Fibroblast of skin of right biceps (primary cell): ENCODE measurements at regions not wholly inside any gene's neighbourhood (a gene's known extent, or its start where the extent isn't known, plus 50 kb on each side); places are given as distances from the start of the nearest gene placed in this dataset.

ENCODE experiments used
- DNase-seq: peaks from one replicate; pipeline ENCODE4 v3.0.0-alpha.2; 2013

DNA sequence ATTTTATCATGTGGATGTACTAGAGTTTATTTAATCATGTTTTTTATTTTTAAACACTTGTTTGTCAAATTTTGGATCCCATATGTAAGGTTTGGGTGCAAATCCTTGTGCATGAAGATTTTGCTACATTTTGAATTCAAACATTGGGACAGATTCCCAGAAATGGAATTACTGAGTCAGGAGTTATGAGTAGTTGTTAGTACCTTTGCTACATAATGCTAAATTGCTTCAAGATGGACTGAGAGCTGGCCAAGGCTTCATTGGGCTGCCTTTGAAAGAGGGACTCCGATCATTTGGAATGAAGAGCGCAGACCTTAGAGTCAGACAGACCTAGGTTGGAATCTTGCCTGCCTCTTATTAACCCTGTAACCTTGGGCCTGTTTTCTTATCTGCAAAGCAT is 154.9 kb upstream of the PWP1 start:
- DNase-seq, result peak; percentile 38

DNA sequence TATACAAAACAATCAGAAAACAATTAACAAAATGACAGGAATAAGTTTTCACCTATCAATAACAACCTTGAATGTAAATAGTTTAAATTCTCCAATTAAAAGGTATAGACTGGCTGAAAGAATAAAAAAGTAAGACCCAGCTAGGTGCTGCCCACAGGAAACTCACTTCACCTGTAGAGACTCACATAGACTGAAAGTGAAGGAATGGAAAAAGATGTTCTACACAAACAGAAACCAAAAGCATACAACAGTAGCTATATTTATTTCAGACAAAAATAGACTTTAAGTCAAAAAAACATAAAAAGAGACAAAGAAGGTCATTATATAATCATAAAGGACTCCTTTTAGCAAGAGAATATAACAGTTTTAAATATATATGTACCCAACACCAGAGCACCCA is 152.4 kb upstream of the PWP1 start:
- DNase-seq, result no peak

DNA sequence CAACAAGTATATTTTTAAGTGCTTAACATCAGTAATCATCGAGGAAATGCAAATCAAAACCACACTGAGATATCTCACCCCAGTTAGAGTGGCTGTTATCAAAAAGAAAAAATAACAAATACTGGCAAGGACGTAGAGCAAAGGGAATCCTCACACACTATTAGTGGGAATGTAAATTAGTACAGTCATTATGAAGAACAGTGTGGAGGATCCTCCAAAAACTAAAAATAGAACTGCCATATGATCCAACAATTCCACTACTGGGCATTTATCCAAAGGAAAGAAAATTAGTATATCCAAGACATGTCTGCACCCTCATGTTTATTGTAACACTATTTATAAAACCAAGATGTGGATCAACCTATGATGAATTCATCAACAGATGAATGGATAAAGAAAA is 149.0 kb upstream of the PWP1 start:
- peak; percentile 71 for DNase-seq

DNA sequence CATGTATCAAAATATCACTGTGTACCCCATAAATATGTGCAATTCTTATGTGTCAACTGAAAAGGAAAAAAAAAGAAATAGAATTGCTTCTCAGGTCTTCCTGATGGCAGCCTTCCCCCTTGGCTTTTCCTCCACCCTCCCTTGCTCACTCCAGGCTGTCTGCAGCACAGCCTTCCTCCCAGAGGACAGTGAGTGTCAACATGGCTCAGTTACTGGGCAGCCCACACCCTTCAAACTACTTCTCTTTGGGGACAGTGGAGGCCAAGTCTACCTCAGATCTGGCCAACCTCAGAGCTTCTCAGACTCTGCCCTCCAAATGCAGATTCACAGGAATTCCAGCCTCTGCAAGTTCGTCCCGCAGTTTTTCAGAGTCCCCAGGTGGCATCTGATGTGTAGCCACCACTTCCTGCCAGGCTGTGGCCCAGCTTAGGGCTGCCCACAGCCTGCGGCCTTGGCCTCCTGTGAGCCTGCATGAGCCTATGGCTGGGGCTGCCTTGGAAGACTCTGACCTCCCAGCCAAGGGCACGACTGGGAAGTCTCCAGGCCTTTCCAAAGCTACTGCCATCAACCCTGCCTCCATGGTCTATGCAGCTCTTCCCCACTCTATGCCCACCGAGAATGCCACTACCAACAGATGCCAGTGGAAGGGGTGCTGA is 148.0 kb upstream of the PWP1 start:
- DNase-seq, result no peak

DNA sequence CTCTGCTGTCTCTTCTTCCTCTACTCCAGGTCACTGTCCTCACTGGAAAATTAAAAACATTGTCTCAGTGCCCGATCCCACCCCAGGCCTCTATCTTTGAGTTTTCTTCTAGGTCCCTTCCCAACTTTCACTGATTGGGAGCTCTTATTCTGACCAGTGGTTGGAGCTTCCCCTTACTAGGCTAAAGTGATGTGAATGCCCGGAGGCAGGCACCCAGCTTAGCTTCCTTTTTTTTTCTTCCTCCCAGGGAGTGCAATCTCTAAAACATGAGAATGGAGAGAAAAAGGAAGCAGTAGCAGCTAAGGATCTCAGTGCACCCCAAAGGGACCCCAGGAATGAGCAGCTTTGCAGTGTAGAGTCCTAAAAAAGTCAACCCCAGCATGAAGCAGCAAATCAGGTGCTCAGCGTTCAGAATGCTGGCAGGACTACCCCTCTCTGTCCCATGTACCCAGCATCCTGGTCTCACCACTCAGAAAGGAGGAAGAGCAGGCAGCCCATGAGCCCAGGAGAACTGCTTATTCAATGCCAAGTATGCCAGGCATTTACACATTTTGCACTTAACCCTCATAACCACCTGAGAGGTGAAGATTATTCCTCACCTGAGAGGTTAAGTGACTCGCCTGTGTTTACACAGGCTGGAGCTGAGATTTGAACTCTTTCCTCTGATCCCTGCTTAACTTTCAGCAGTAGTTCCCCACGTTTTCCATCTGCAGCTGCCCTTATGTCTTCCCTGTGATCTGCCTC is 146.2 kb upstream of the PWP1 start:
- no peak for DNase-seq

- DNase-seq, result no peak
These were observed 144.4 kb upstream of the PWP1 start for GRCh38 chr12:107541001-107541705.

GRCh38 chr12:107543416-107543815 is 142.2 kb upstream of the PWP1 start:
- no peak for DNase-seq

DNA sequence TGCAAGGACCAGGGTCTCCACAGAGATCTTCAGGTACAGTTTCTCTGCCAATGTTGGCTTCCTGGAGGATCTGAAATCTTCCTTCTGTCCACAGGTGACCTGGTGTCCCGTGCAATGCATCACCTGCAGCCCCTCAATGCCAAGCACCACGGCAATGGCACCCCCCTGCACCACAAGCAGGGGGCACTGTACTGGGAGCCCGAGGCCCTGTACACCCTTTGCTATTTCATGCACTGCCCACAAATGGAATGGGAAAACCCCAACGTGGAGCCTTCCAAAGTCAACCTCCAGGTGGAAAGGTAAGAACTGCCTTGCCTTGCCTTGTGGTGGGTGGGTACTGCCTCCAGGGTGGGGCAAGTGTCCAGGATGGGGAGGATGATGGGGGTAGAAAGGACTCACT is 141.8 kb upstream of the PWP1 start:
- no peak for DNase-seq

DNA sequence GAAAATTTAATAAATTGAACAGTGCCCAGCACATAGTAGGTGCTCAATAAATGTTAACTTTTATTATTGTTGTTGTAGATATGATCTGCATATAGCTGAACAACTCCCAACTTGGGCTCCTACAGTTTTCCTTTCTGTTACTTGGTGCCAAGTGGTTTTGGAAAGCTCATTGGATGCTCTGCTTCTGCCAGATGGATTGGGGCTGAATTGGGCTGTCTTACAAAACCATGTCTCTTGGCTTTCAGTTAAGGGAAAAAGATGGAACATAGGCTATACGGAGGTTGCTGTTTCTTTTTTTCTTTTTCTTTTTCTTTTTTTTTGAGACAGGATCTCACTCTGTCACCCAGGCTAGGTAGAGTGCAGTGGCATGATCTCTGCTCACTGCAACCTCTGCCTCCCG is 140.7 kb upstream of the PWP1 start:
- no peak for DNase-seq

DNA sequence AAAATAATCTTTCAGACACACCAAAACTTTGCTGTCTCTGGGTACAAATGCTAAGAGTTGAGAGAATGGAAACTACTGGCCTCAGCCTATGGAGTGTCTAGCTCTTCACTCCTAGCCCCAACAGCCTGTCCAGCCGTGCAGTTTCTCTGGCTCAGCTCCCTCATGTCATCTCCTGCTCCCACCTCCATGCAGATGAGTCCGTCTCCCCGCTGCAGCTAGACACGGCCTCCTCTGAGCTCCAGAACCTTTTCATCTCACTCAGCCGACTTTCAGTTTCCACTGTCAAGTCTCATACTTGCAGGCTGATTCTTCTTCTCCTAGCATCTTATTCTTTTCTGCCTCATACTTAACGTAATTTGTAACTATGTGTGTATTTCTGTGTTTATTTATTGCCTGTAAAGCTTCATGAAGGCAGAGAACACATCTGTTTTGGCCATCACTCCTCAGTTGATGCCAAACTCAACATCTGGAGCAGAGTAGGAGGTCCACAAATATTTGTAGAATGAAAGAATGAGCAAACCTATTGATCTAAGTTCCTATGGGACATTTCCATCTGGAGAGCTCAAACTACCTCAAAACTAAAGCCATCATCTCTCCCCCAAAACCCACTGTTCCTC is 139.8 kb upstream of the PWP1 start:
- no peak for DNase-seq

- DNase-seq, result no peak
These were observed 138.2 kb upstream of the PWP1 start for GRCh38 chr12:107547389-107547788.

DNA sequence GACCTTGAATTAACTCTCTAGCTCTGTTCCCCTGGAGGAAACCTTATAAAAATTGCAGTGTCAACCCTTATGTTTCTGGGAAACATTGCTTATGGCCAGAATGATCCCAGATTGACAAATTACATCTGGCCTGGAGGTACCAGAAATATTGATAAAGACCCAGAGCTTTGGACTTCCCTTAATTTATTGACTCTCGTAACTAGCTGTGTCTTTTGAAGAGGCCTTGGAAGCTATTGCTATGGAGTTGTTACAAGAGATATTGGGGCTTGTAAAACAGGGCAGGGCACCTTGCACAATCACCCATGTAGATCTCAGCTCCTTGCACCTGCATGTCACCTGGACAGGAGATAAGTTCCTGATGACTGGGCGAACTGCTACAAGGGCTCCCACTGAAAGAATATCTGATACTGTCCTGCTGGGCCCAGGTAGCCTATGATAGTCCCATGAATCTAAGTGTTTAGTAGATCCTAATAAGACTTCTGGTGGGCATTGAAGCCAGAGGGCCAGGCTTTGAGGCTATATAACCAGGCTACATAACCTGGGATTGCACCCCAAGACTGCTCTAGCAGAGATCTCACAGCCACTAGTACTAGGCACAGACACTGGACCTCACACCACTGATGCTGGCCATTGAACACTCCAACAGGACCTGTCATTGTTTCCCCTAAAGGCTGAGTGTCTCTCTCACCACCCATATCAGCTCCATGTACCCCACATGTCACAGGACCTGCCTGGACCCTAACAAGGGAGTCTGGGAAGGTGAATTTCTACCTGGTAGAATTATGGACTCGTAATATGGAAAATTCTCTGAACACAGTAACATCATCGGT is 135.7 kb upstream of the PWP1 start:
- DNase-seq, result no peak

DNA sequence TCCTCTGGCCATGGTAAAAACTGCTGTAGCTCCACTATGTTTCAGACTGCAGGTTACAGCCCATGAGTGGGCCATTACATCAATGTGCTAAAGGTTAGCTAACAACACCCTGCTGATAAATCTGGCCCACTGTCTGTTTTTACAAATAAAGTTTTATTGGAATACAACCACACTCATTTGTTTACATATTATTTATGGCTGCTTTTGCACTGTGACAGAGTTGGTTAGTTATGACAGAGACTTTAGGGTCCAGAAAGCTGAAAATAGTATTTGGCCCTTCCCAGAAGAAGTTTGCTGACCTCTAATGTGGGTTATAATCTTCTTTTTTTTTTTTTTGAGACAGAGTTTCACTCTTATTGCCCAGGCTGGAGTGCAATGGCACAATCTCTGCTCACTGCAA is 134.2 kb upstream of the PWP1 start:
- no peak for DNase-seq

- no peak for DNase-seq
These were observed 133.3 kb upstream of the PWP1 start for GRCh38 chr12:107552263-107552662.

DNA sequence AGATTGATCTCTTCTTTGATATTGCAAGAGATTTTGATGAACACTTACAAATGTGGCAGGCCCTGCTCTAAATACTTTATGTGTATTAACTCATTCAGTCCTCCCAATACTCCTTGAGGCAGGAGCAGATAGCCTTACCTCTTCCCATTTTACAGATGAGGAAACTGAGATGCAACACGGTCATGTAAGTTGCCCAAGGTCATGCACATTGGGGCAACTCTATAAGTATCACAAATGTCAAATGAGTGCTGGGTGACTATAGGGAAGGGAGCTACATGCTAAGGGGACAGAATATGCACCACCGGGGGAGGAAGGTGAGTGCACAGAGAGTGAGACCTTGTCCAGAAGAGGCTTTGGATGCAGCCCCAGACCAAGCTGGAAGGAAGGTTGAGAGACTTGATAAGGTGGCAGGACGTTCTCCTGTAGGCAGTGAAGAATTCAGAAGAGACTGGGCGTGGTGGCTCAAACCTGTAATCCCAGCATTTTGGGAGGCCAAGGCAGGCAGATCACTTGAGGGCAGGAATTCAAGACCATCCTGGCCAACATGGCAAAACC is 132.3 kb upstream of the PWP1 start:
- no peak for DNase-seq

- DNase-seq, result no peak
These were observed 130.7 kb upstream of the PWP1 start for GRCh38 chr12:107554941-107555340.

GRCh38 chr12:107557026-107557425 is 128.6 kb upstream of the PWP1 start:
- DNase-seq, result no peak

DNA sequence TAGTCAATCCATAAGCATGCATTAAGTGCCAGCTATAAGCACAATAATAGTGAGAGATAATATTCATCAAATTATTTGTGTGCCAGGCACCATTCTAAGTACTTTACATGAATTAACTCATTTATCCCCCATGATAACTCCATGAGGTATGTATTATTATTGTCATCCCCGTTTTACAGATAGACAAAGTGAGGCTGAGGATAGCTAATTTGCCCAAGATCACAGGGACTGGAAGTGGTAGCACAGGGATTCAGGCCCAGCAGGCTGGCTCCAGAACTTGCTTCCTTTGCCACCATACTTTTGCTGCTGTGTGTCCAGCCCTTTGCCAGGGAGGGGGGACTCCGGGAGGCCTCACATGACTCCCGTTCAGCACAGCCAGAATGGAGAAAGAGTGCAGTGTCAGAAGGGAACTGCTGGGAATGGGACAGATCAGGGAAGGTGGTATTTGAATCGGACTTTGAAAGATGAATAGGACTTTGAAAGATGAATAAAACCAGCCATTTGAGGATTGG is 128.0 kb upstream of the PWP1 start:
- no peak for DNase-seq

- no peak for DNase-seq
These were observed 127.3 kb upstream of the PWP1 start for GRCh38 chr12:107558141-107558815.

- DNase-seq, result no peak
These were observed 126.7 kb upstream of the PWP1 start for GRCh38 chr12:107558816-107559382.

DNA sequence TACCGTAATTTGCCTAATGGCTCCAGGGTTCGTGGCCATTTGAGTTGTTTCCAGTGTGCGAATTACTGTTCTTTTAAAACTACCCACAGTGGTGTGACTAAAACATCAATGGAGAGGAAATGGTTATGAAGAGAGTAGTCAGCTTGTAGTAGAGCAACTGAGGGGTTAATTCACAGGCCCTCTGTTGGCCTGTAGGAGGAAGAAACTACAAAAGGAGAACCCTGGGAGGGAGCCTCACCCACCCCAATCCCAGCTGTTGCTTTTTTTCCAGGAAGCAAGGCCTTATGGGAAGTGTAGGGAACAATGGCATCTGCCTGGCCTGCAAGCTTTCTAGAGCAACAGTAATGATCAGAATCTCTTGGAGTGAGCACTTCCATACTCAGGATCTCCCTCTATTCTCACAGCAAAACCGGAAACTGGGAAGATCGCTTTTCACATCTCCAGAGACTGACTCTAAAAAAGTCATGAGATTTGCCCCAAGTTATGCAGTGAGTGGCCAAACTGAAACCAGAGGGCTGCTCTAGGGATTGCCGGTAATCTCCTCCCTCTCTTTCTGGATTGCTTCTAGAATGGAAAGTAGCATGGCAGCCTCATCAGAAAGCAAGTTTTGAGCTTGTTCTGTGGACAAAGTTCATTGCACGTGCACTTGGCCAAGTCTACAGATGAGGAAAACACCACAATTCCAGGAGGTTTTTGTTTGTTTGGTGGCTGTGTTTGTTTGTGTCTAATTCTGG is 125.3 kb upstream of the PWP1 start:
- peak; percentile 7 for DNase-seq
